GM12878 (cell line): ENCODE measurements at regions not wholly inside any gene's neighbourhood (a gene's known extent, or its start where the extent isn't known, plus 50 kb on each side); places are given as distances from the start of the nearest gene placed in this dataset.
"Not testable (repeated sequence)": the region's sequence is repeated elsewhere in the genome, so short reads cannot be mapped to it uniquely, and the experiment has no call there.

ENCODE experiments used
- ATAC-seq: fragments of 200-7000 bp; cut with Tn5 transposase; 3 replicates; pipeline ENCODE4 v1.9.1; 2020; ENCODE audit warnings: mild to moderate bottlenecking, moderate library complexity
- BruUV-seq: library from RNA; stranded (reverse); fragments of 400-500 nt; replicated peaks from 2 replicates; lab custom pipeline; 2021; lab: Mats Ljungman, UMichigan
- CTCF ChIA-PET: fragments of 300-600 bp; sonication (Branson Sonifier 250); formaldehyde crosslinking; extraction: SDS; loops from one replicate; lab custom pipeline; 2021; ENCODE audit warnings: inconsistent platforms; lab: Yijun Ruan, JAX
- POLR2A ChIA-PET: fragments of 350-600 bp; formaldehyde crosslinking; extraction: SDS; loops from one replicate; lab custom pipeline; 2021; ENCODE audit warnings: inconsistent platforms; lab: Charles Lee
- RAD21 ChIA-PET: fragments of 300-600 bp; sonication (Branson Sonifier 250); formaldehyde crosslinking; loops from one replicate; lab custom pipeline; 2023; ENCODE audit warnings: antibody characterized with exemption; ENCODE audit not compliant: unreplicated experiment; lab: Charles Lee
- SMC1A ChIA-PET: fragments of 300-600 bp; sonication (Branson Sonifier 250); formaldehyde crosslinking; loops from one replicate; lab custom pipeline; 2023; ENCODE audit not compliant: unreplicated experiment, uncharacterized antibody; lab: Charles Lee
- DNase-seq: peaks from one replicate; pipeline ENCODE4 v3.0.0-alpha.2; 2011; ENCODE audit warnings: low read depth, low spot score
- FAIRE-seq: peaks from 3 replicates; lab custom pipeline; 2011; peaks lifted over from hg19 to GRCh38; lab: Jason Lieb, UNC
- H2AFZ ChIP-seq: 2 replicates; pipeline ENCODE4 v1.6.0; 2011; ENCODE audit warnings: low read depth, low read length, control low read depth; ENCODE audit not compliant: control insufficient read depth
- H3K27ac ChIP-seq: 2 replicates; pipeline ENCODE4 v1.5.1; 2011; ENCODE audit warnings: control low read depth; ENCODE audit not compliant: control insufficient read depth, insufficient read depth
- H3K27me3 ChIP-seq, 2 experiments: replicated peaks in 1 of 2; 2 replicates each; pipeline versions ENCODE4 v1.6.0 to v1.6.1; 2011; ENCODE audit warnings: low read length in 1 of 2; ENCODE audit not compliant: control insufficient read depth in 2 of 2, insufficient read depth in 2 of 2
- H3K36me3 ChIP-seq, 2 experiments: 2 replicates each; pipeline ENCODE4 v1.5.1; 2011; ENCODE audit warnings: low read length in 1 of 2; ENCODE audit not compliant: control insufficient read depth in 2 of 2, insufficient read depth in 2 of 2
- H3K4me1 ChIP-seq: 2 replicates; pipeline ENCODE4 v1.6.1; 2011; ENCODE audit warnings: mild to moderate bottlenecking, low read length, moderate library complexity, mixed read lengths; ENCODE audit not compliant: control insufficient read depth, insufficient read depth
- H3K4me2 ChIP-seq: 2 replicates; pipeline ENCODE4 v1.6.0; 2011; ENCODE audit warnings: control low read depth; ENCODE audit not compliant: control insufficient read depth, insufficient read depth
- H3K4me3 ChIP-seq: fragments of 200-600 bp; sonication (generic); 2 replicates; pipeline ENCODE4 v1.5.1; 2016
- H3K79me2 ChIP-seq: 2 replicates; pipeline ENCODE4 v1.6.0; 2011; ENCODE audit warnings: low read length; ENCODE audit not compliant: control insufficient read depth, insufficient read depth
- H3K9ac ChIP-seq: 2 replicates; pipeline ENCODE4 v1.8.0; 2011; ENCODE audit warnings: low read length, control low read depth, mixed read lengths; ENCODE audit not compliant: control insufficient read depth, insufficient read depth
- H3K9me3 ChIP-seq: replicated peaks from 3 replicates; pipeline ENCODE4 v1.5.1; 2011; ENCODE audit warnings: mild to moderate bottlenecking, low read length; ENCODE audit not compliant: control insufficient read depth, insufficient read depth
- H4K20me1 ChIP-seq: 2 replicates; pipeline ENCODE4 v1.6.0; 2011; ENCODE audit not compliant: control insufficient read depth, insufficient read depth
- CUX1 ChIP-seq: IDR thresholded peaks from 2 replicates; pipeline ENCODE4 v1.6.1; 2012; ENCODE audit warnings: improper control_type of control experiment, low read depth, low read length; ENCODE audit not compliant: insufficient replicate concordance
- EZH2 ChIP-seq: IDR thresholded peaks from 2 replicates; pipeline ENCODE4 v1.6.1; 2012; ENCODE audit warnings: low read depth, mild to moderate bottlenecking, control low read depth, inconsistent platforms, low read length, borderline replicate concordance; ENCODE audit not compliant: control insufficient read depth
- IKZF2 ChIP-seq, 2 experiments: fragments of 450-650 bp; IDR thresholded peaks; 2 replicates each; pipeline ENCODE4 v1.6.1; 2017; ENCODE audit warnings: mild to moderate bottlenecking in 2 of 2, moderate library complexity in 2 of 2
- MEF2A ChIP-seq: IDR thresholded peaks from 2 replicates; pipeline ENCODE4 v1.6.1; 2011; ENCODE audit warnings: low read depth, mild to moderate bottlenecking, low read length, moderate library complexity; ENCODE audit not compliant: insufficient read depth
- MEF2B ChIP-seq: fragments of 450-650 bp; IDR thresholded peaks from 2 replicates; pipeline ENCODE4 v1.6.1; 2018; ENCODE audit warnings: mild to moderate bottlenecking, moderate library complexity; ENCODE audit not compliant: partially characterized antibody, poor library complexity, severe bottlenecking
- RB1 ChIP-seq: fragments of 450-650 bp; formaldehyde crosslinking; IDR thresholded peaks from 2 replicates; pipeline ENCODE4 v1.6.1; 2017; ENCODE audit warnings: mild to moderate bottlenecking, borderline replicate concordance
- TARDBP ChIP-seq: IDR thresholded peaks from 2 replicates; pipeline ENCODE4 v1.6.1; 2016; ENCODE audit warnings: borderline replicate concordance
- WGBS: methylation state at CpG from one replicate; pipeline ENCODE4 v1.1.6; 2016; ENCODE audit warnings: low lambda C conversion rate; ENCODE audit not compliant: insufficient replicate concordance, insufficient coverage; ENCODE audit errors: missing lambda C conversion rate; 5-methylcytosine and 5-hydroxymethylcytosine counted together
- in situ Hi-C: fragments of 300-500 bp; cut with MboI; formaldehyde crosslinking; loops from 9 replicates; pipeline ENCODE4 v1.14.3; 2018; ENCODE audit warnings: mixed read lengths
- intact Hi-C: fragments of 100-400 bp; cut with micrococcal nuclease; formaldehyde crosslinking; loops from one replicate; pipeline ENCODE4 v1.14.2; 2022; ENCODE audit not compliant: unreplicated experiment

GRCh38 chr14:104420523-104420922 is 159.0 kb upstream of the C14orf180 start:
- H4K20me1 ChIP-seq, H3K4me3 ChIP-seq, H3K9me3 ChIP-seq, DNase-seq, H3K4me1 ChIP-seq, RAD21 ChIA-PET, H3K27me3 ChIP-seq, H3K4me2 ChIP-seq, in situ Hi-C loops, intact Hi-C loops, H3K79me2 ChIP-seq, H3K36me3 ChIP-seq, POLR2A ChIA-PET, FAIRE-seq: not testable (repeated sequence)
- Histone ChIP-seq H3K9ac (peak overlapping the region; percentile 43), H3K27ac (peak overlapping the region; percentile 42; the same call in 1 of the 2 replicates), H2AFZ (peak overlapping the region; percentile 79)
- WGBS: 56% methylated on average over 3 of the region's 3 CpGs
- TSS peak; percentile 74 for BruUV-seq
- ChIA-PET SMC1A (interaction anchor here (0.9 kb wide), 1 partner anchor 25 kb away, joined by 3 read pairs; no protein-coding TSS in a partner anchor), CTCF (interaction anchor here (1.4 kb wide), 1 partner anchor 35 kb away, joined by 3 read pairs; no protein-coding TSS in a partner anchor)
- peak; percentile 60 for ATAC-seq

GRCh38 chr14:104420990-104421389 is 158.6 kb upstream of the C14orf180 start:
- RAD21 ChIA-PET: no interaction called here
- DNase-seq: no peak
- no peaks in the 10 kb centered on the region for H4K20me1 ChIP-seq
- BruUV-seq: no TSS peak
- no peaks in the 10 kb centered on the region for H3K27me3 ChIP-seq
- POLR2A ChIA-PET: no interaction called here
- in situ Hi-C loops (no loop called here), intact Hi-C loops (no loop called here)
- H2AFZ ChIP-seq: no peak overlapping the region
- H3K36me3 ChIP-seq: no peaks in the 10 kb centered on the region
- CTCF ChIA-PET: interaction anchor here (1.4 kb wide), 1 partner anchor 35 kb away, joined by 3 read pairs; no protein-coding TSS in a partner anchor
- peaks cover 2% of the 10 kb centered on the region; the same call in 1 of the 2 replicates for H3K4me1 ChIP-seq
- H3K4me3 ChIP-seq: no peak overlapping the region
- H3K79me2 ChIP-seq: no peaks in the 10 kb centered on the region
- SMC1A ChIA-PET: no interaction called here
- TF ChIP-seq MEF2B (no peak), MEF2A (no peak), RB1 (no peak), CUX1 (no peak), TARDBP (no peak), IKZF2 (IDR thresholded peaks at IDR 0.05) (no peak), EZH2 (no peak)
- H3K4me2 ChIP-seq: no peak overlapping the region
- no peaks in the 10 kb centered on the region for H3K9me3 ChIP-seq
- 73% methylated on average over 13 of the region's 13 CpGs for WGBS
- no peak for ATAC-seq
- no peak for FAIRE-seq
- no peak overlapping the region for H3K9ac ChIP-seq
- no peak overlapping the region for H3K27ac ChIP-seq
